ENCODE measurements at regions not wholly inside any gene's neighbourhood (a gene's known extent, or its start where the extent isn't known, plus 50 kb on each side); places are given as distances from the start of the nearest gene placed in this dataset.

DNA sequence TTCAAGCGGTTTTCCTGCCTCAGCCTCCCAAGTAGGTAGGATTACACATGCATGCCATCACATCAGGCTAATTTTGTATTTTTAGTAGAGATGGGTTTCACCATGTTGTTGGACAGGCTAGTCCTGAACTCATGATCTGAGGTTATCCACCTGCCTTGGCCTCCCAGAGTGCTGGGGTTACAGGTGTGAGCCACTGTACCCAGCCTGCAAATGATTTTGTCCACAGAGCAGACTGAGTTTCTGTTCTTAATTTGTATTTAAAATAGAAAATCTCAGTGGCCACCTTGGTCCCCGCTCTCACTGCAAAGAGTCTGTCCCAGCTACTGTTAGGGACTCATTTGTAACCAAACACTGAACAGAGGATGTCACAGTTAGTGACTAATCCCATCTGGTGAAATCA is 415.7 kb upstream of the RBFOX1 start:
- no peak for DNase-seq

DNA sequence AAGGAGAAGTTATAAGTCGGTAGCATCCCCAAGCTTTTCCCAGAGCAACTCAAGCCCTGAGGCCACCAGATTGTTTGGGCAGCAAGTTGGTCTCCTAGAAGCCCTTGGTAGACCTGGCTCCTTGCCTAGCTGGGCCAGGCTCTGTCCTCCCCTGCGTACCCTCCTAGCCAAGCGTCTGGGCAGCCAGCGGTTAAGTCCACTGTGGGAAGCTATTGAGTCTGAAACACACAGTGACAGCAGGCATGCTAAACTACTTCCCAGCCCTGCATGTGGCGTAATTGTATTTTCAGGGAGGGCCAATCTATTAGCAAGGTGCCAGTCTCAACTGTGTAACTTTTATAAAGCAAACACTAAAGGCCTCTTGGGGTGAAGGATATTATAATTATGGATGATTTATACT is 419.1 kb upstream of the RBFOX1 start:
- DNase-seq, result no peak

DNA sequence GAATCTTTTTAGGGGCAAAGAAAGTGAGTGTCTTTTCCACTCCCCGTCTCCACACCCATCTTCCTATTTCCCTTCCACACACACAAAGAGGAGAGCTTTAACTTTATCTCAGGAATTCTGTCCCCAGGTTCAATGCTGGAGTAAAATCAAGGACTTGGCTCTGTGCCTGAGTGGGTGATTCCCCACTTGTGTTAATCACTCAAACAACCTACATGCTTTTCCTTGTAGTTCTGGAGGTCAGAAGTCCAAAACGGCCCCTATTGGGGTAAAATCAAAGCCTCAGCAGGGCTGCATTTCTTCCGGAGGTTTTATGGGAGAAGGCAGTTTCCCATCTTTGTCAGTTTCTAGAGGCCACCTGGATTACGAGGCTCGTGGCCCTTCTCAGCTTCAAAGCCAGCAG is 422.3 kb upstream of the RBFOX1 start:
- no peak for DNase-seq

DNA sequence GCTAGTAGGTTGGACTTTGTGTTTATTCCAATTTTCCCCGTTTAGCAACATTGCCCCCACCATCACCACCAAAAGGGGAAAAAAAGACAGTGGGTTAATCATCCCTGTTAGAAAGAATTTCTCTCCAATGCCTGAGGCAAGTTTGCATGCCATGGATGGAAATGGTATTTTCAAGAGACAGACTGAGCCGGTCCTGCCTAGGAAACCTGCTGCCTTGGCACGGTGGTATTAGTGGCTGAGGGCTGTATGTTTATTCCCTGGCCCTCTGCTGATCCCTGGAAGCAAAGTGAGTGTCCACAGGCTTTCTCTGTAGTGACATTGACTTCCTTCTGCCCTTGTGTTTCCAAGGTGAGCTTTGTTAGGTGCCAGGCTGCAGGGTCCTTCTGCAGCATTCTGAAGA is 427.0 kb upstream of the RBFOX1 start:
- DNase-seq, result no peak

DNA sequence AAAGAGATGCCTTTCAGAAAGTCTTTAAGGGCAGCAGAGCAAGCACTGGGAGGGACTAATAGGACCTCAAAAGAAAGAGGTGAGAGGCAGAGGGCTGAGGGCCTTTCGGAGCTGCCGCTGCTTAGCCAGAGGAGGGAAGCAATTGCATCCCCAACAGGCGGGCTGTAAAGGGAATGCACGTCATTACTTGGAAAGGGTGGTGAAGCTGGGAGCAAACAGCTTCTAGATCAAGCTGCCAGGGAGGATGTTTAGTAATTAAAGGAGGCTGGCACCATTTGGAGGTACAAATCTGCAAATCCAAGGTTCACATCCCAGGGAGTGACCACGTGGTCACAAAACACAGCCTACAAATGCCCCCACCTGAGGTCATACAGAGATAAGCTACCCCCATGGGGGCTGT is 429.0 kb upstream of the RBFOX1 start:
- no peak for DNase-seq

DNA sequence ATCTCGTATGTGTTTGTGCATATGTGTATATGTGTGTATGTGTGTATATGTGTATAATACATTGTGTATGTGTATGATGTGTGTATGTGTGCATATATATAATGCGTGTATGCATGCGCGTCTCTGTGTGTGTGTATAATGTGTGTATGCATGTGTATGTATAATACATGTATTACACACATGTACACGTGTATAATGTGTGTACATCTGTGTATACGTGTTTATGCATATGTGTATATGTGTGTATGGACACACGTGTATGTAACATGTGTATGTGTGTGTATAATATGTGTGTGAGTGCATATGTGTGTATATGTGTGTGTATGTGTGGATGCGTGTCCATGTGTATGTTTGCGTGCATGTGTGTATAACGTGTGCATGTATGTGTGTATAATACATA is 433.7 kb upstream of the RBFOX1 start:
- no peak for DNase-seq

DNA sequence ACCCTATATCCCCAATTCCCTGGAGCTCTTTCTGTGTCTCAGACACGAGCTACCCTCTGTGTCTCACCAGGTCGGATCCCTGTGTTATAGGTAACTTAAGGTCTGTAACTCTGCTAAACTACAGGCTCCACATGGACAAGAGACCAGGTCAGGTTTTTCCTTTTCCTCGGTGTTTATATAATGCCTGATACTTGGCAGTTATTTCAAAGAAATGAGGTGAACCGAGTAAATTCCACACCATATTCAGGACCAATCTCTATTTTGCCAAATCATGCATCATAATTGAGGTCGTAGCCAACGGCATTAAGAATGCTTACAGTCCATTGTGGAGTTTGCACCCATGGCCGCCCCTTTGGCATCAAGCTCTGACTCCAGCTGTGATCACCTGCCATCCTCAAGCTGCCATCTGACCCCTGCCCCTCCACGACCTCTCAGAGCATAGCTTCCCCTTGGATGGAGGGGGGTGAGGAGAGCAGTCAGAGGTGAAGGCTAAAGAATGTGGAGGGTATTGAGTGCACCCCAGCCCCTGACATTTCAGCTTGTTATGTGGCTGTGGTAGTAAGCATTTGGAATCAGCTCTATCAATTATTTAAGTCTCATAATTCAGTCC is 434.7 kb upstream of the RBFOX1 start:
- DNase-seq, result no peak

DNA sequence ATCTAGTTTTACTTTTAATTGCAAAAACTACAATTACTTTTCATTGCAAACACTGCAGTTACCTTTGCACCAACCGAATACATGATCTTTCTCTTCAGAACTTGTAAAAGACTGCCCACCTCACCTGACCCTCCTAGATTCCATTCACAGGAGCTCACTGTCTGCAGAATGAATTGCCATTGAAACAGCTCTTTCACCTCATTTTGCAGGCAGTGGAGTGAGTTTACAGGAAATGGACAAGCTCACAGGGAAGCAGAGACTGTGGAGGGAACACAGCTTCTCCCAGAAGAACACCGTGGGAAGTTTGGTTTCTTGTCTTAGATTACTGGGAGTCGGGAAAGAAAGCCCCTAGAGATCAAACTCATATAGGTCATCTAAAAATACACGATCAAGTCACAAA is 439.7 kb upstream of the RBFOX1 start:
- no peak for DNase-seq

DNA sequence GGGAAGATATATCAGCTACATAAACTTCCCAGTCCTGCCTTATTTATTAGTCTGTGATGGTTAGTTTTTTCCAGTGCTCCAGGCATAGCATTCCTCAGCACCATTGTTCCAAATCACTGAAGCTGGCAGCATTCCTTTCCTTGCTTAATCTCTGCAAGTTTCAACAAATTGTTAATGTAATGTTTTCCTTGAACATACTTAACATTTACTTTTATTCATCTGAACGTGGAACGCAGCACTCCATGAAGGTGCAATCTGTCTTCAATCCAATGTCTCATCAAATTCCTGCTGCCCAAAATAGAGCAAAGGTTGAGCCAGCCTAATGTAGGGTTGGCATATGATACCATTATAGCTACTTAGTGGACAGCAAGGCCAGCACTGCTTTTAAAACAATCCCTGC is 441.1 kb upstream of the RBFOX1 start:
- DNase-seq, result no peak

DNA sequence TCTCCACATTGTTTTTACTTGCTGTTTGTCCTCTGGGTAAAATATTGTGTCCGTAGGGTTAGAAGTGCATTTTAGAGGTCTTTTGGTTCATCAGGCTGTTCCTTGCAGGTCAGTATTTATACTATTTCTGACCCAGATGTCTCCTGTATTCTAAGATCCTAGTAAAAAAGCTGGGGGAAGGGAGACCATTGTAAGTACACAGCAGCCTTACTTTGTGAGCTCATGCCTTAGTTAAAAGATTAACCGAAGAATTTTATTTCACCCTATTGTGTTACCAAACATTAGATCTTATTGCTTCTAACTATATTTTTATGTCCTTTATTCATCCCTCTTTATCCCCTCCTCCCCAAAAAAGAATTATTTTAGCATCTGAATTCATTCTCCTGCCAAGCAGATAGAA is 444.1 kb upstream of the RBFOX1 start:
- no peak for DNase-seq

DNA sequence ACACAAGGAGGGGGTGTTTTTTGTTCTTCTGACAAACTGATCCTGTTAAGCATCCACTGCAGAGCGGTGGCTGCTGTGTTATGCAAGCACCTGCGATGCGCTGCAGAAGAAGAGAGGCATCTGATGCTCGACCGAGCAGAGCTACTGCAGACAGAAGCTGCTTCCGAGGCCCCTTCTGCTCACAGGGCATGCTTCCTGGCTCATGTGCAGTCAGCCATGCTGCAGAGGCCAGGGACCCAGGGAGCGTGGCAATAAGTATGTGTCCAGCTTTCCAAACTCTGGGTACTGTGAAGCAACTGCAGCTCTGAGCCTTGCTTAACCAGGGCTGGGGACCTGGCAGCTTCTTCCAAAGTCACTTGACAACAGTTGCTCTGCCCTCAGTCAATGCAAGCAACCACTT is 448.6 kb upstream of the RBFOX1 start:
- no peak for DNase-seq

DNA sequence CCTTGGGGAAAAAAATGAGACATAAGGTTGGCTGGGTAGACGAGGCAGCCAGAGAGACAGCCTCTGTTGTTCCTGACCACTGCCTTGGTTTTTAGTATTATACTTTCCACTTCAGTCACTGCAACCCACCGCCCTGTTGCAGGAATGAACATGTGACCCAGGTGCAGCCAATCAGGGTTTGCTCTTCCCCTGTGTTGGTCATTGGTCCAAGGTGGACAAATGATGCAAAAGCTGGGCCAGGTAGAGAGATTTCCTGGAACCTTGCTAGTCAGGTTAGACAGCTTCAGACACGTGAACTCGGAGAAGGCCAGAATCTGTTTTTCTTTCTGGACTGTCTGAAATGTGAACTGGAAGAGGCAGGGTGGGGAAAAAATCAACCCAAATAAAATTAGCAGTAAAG is 452.4 kb upstream of the RBFOX1 start:
- no peak for DNase-seq

DNA sequence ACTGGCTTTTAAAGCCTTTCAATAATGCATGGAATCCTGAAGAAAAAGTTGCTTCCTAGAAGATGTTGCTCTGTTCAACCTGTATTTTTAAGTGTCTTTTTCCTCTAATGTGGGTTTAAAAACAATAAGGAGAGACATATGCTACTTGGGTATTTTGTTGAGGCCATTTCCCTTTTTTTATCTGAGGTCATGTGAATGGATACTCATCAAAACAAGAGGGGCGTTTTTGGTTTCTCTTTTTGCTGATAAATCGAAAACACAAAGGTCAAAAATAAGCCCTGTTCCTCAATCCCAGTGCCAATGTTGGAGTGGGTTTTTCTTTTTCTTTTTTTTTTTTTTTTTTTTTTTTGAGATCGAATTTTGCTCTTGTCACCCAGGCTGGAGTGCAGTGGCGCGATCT is 468.0 kb upstream of the RBFOX1 start:
- DNase-seq, result no peak

DNA sequence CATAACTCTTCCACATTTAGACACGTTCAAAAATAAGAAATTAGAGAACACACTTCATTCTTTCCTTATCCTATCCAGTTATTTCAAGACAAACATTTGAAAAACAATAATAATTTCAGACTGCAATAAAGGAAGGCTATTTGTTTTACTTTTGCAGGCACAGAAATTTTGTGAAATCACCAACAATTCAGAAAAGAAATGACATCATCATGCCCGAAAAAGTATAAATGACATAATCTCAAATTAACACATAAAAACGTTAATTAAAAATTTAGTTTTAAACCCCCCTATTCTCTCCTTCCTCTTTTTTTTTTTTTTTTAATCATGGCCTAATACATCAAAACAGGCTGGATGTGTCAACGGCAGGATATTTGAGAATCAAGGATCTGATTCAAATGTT is 468.4 kb upstream of the RBFOX1 start:
- no peak for DNase-seq

DNA sequence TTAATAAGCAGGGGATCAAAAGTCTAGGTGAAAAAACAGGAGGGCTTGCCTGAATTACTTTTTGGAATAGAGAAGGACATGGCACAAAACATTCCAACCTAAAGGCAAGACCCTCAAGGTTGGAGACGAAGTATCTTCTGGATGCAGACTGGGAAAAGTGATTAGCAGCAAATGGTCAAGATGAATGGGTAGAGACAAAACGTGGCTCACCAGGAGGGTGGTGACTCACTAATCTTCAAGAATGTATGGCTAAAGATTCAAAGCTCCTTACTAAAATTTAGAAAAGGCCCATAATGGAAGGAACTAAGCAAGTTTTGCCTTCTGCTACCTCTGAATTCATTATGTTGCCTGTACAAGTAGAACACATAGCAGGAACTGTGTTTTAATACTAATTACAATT is 469.5 kb upstream of the RBFOX1 start:
- DNase-seq, result no peak

DNA sequence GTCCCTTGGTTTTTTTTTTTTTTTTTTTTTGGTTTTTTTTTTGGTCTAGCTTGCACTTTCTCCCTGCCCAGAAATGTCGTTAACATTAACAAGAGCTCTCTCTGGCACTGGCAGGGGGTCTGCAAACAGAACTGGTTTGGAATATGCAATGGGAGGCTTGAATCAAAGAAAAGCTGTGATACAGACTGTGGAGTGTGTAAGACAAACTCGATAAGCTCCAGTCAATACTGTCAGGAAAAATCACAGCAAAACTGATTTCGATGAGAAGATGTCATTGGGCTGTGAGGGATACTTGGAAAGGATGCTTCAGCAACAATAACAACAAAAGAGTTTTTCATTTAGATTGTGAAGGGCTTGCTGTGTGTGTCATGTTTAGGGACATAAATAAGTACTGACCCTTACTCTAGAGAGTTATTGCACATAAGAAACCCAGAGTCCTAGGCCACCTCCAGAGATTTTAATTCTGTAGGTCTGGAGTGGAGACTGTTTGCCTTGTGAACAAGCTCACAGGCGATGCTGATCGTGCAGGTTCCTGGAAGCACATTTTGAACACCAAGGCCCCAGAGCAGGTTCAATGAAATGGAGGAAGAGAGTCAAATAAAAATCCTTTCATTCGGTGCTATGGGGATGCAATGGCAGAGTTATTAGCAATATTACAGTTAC is 470.7 kb upstream of the RBFOX1 start:
- DNase-seq, result no peak

DNA sequence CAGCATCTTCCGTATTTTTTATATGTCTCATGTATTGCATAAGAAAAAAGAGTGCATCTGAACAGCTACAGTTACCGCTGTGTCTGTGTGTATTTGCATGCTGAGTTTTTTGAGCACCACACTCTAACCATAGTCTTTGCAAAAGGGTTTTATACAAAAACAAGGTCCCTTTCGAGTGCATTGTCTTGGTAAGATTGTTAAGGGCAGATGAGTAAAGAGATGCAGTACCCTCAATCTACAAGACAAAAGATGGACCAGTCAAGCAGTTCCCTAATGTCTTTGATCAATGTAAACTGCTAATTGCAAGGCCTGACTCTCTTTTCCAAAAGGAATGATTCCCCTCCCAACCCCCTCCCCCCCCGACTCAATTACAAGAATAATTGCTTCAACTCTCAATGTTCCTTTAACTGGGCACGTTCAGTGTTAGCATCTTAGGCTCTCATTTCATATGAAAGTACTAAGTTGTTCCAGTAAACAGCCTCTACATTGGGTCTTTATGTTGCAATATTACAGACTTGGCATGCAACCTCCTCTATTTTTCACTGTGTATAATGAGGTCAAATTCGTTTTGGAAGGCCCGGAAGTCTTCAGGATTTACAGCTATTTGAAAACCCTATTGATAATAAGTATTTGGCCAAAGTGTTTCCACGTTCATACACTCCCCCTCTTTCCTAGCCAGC is 471.4 kb upstream of the RBFOX1 start:
- no peak for DNase-seq

DNA sequence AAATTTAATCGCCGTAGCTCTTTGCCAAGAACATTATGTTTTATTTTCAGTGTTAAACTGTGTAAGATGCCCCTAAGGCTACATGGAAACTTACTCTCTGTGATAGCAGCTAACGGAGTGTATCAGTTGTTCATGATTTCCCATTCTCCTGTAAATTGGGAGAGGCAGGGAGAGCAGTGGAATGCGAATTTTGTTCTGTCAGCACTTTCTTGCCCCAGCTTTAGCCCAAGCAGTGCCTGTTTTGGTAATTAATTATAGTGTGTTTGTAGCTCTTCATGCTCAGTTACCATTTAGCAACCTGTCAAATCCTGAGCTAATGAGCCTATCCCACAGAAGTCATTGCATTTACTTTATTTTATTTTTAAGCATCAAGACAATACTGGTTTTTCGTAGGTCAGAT is 475.1 kb upstream of the RBFOX1 start:
- DNase-seq, result no peak

DNA sequence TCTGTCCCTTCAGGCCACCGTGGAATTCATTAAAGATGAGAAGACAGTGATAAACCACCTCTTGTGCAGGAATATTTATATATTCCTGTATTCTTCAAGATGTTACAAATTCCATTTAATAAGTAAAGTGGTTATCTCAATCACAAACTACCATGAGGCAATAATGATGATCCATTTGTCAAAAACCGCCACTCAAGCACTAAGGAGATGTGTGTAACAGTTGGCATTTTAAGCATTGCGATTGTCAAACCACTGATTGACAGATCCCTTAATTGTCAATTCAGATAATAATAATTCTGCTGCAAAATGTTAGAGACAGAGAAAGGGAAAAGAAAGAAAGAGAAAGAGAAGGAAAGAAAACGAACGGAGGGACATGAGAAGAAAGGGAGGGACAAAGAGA is 476.1 kb upstream of the RBFOX1 start:
- no peak for DNase-seq

DNA sequence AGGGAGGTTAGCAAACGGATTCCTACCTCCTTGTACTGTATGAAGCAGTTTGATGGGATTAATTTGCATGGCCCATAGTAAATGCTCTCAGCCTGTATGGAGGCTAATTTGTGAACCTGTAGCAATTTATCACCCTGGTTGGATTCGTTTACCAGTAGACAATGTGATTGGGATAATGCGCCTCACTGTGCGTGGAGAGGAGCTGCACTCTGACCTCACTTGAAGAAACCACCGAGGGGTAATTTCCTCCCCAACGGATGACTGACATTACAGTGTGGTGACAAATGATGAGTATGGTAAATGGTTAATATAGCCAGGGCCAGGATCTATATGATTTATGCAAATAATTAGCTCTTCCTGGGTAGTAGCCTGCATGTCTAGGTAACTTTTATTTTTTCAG is 479.1 kb upstream of the RBFOX1 start:
- no peak for DNase-seq

DNA sequence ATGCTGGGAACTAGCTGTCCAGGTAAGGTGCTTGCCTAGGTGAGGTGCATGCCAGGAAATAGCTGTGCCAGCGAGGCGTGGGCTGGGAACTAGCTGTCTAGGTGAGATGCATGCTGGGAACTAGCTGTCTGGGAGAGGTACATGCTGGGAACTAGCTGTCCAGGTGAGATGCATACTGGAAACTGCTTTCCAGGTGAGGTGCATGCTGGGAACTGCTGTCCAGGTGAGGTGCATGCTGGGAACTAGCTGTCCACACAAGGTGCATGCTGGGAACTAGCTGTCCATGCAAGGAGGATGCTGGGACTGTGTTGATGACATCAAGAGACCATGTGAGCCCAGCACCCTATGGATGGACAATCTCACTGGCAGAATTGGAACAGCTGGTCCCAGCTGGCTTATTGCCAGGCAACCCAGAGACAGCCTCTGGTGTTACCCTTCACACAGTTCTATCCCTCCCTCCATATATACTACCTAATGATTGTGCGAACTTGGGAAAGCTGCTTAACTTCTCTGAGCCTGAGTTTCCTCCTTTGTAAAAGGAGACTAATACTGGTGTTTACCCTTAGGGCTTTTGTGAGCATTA is 479.9 kb upstream of the RBFOX1 start:
- no peak for DNase-seq

DNA sequence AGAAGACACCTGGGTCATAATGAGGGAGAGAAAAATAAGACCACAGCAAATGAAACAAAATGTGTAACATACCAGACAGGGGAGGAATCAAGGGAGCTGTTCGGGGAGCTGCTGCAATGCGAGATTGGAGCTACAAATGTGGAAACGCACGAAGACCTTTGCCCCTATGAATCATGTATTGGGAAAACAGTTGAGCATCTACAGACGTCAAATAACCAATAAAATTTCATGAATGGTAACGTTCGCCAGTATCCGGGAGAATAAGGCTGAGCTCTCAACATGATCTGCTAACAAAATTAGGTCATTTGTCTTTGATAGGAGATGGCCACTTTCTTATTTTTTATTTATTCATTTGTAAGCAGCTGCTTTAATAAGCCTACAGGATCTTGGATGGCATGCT is 486.2 kb upstream of the RBFOX1 start:
- no peak for DNase-seq

DNA sequence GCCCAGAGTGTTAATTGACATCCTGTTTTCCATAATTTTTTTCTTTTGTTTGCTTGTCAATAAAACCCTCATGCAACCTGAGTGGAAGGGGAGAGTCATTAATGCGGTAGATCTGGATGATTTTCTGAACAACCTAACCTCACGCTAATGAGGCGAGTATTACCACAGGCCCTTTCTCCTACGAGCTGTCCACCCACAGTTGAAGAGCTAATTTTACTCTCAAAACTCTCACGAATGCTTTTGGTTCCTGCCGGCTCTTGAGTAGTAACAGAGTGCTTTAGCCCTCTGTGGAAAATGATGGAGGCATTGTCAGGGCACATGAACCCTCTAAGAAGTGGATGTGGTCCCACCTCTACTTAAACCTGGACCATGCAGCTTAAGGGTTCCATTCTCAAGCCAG is 491.3 kb upstream of the RBFOX1 start:
- DNase-seq, result no peak

DNA sequence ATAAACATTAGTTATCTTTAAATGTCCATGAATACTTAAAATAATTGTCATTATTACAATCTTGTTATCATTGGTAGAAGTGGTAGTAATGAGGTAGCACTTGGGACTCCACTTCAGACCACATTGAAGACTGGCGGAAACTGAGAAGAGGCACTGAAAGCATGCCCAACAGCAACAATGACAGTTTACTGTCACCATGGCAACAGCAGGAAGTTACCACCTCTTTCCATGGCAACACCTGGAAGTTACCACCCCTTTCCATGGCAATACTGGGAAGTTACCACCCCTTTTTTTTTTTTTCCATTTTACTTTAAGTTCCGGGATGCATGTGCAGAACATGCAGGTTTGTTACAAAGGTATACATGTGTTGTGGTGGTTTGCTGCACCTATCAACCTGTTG is 494.9 kb upstream of the RBFOX1 start:
- DNase-seq, result no peak

DNA sequence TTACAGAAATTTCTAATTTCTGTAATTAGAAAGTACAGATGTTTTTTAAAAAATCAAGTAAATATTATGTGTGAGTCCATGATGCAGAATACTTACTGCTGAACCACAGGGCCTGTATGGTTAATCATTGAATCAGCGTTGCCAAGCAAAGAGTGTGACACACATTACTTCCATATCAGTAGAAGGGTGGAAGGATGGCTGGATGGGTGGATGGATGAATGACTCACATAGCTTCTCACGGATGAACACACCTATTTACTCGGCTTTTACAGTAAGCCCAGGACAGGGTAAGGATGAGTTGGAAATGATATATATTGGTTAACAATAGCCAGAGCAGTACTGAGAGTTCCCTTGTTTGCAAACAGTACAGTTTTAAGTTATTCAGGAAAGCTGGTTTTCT is 495.9 kb upstream of the RBFOX1 start:
- no peak for DNase-seq
